IMR-90 (cell line): ENCODE measurements at regions not wholly inside any gene's neighbourhood (a gene's known extent, or its start where the extent isn't known, plus 50 kb on each side); places are given as distances from the start of the nearest gene placed in this dataset.

Source experiments
- ATAC-seq: fragments of 200-7000 bp; cut with Tn5 transposase; 2 replicates; pipeline ENCODE4 v1.9.1; 2020; ENCODE audit warnings: low read depth, mild to moderate bottlenecking, moderate library complexity
- BruUV-seq: library from RNA; stranded (reverse); fragments of 400-500 nt; replicated peaks from 2 replicates; lab custom pipeline; 2021; lab: Mats Ljungman, UMichigan
- CTCF ChIA-PET: fragments of 300-600 bp; formaldehyde crosslinking; extraction: SDS; loops from one replicate; lab custom pipeline; 2021; ENCODE audit warnings: antibody characterized with exemption; lab: Yijun Ruan, JAX
- POLR2A ChIA-PET: fragments of 300-600 bp; sonication (Branson Sonifier 250); formaldehyde crosslinking; loops from one replicate; lab custom pipeline; 2022; ENCODE audit warnings: antibody characterized with exemption; ENCODE audit not compliant: unreplicated experiment; lab: Charles Lee
- DNase-seq: peaks from one replicate; pipeline ENCODE4 v3.0.0; 2013
- H2AFZ ChIP-seq: replicated peaks from 2 replicates; pipeline ENCODE3; 2013; ENCODE audit warnings: low read length, mild to moderate bottlenecking; ENCODE audit not compliant: poor library complexity
- H2AK5ac ChIP-seq: 2 replicates; pipeline ENCODE4 v1.6.1; 2013; ENCODE audit warnings: low read depth, low read length, inconsistent platforms
- H2AK9ac ChIP-seq: replicated peaks from 2 replicates; pipeline ENCODE3; 2013; ENCODE audit warnings: mild to moderate bottlenecking, low read depth, low read length, moderate library complexity; ENCODE audit not compliant: poor library complexity
- H2BK120ac ChIP-seq: 2 replicates; pipeline ENCODE4 v1.6.1; 2013; ENCODE audit warnings: low read depth, low read length, inconsistent platforms
- H2BK15ac ChIP-seq: 3 replicates; pipeline ENCODE4 v1.6.1; 2013; ENCODE audit warnings: low read depth, low read length, inconsistent platforms
- H2BK20ac ChIP-seq: 2 replicates; pipeline ENCODE4 v1.6.1; 2013; ENCODE audit warnings: low read depth, mild to moderate bottlenecking, inconsistent platforms, low read length, moderate library complexity
- H2BK5ac ChIP-seq: 2 replicates; pipeline ENCODE4 v1.6.1; 2013; ENCODE audit warnings: mild to moderate bottlenecking, low read depth, low read length, inconsistent platforms; ENCODE audit not compliant: poor library complexity, severe bottlenecking
- H3K14ac ChIP-seq: replicated peaks from 2 replicates; pipeline ENCODE4 v1.6.1; 2013; ENCODE audit warnings: low read depth, low read length, inconsistent platforms
- H3K18ac ChIP-seq: 2 replicates; pipeline ENCODE4 v1.6.1; 2013; ENCODE audit warnings: low read depth, low read length, control low read depth
- H3K23ac ChIP-seq: 2 replicates; pipeline ENCODE4 v1.6.1; 2013; ENCODE audit warnings: low read depth, low read length, inconsistent platforms
- H3K27ac ChIP-seq: 2 replicates; pipeline ENCODE4 v1.5.1; 2013; ENCODE audit warnings: mild to moderate bottlenecking, control low read depth, low read length; ENCODE audit not compliant: insufficient read depth
- H3K27me3 ChIP-seq: 2 replicates; pipeline ENCODE4 v1.6.1; 2013; ENCODE audit warnings: low read length; ENCODE audit not compliant: control insufficient read depth, insufficient read depth
- H3K36me3 ChIP-seq: 2 replicates; pipeline ENCODE4 v1.6.1; 2013; ENCODE audit warnings: low read length, mixed read lengths; ENCODE audit not compliant: control insufficient read depth, insufficient read depth
- H3K4ac ChIP-seq: 2 replicates; pipeline ENCODE4 v1.6.1; 2013; ENCODE audit warnings: low read depth, low read length, inconsistent platforms
- H3K4me1 ChIP-seq: 2 replicates; pipeline ENCODE4 v1.6.1; 2013; ENCODE audit warnings: low read length, mixed read lengths; ENCODE audit not compliant: control insufficient read depth, insufficient read depth
- H3K4me2 ChIP-seq: 2 replicates; pipeline ENCODE4 v1.6.1; 2013; ENCODE audit warnings: low read depth, mild to moderate bottlenecking, control low read depth, low read length, moderate library complexity
- H3K4me3 ChIP-seq: 2 replicates; pipeline ENCODE4 v1.5.1; 2013; ENCODE audit warnings: low read depth, mild to moderate bottlenecking, control low read depth, low read length, moderate library complexity; ENCODE audit not compliant: insufficient read depth
- H3K56ac ChIP-seq: 2 replicates; pipeline ENCODE4 v1.6.1; 2013; ENCODE audit warnings: low read length, inconsistent platforms; ENCODE audit not compliant: insufficient read depth; ENCODE audit errors: extremely low read depth
- H3K79me1 ChIP-seq, 2 experiments: 2 replicates each; pipeline ENCODE4 v1.6.1; 2013; ENCODE audit warnings: low read length in 2 of 2, inconsistent platforms in 1 of 2, low read depth in 1 of 2
- H3K9ac ChIP-seq: 2 replicates; pipeline ENCODE4 v1.6.1; 2013; ENCODE audit warnings: low read depth, low read length, control low read depth
- H3K9me1 ChIP-seq: 2 replicates; pipeline ENCODE4 v1.6.1; 2013; ENCODE audit warnings: low read length, inconsistent platforms; ENCODE audit not compliant: insufficient read depth
- H3K9me3 ChIP-seq: 2 replicates; pipeline ENCODE4 v1.6.1; 2013; ENCODE audit warnings: low read length; ENCODE audit not compliant: control insufficient read depth, insufficient read depth
- H4K20me1 ChIP-seq: 2 replicates; pipeline ENCODE4 v1.6.1; 2013; ENCODE audit warnings: low read length, inconsistent platforms; ENCODE audit not compliant: insufficient read depth
- H4K5ac ChIP-seq: 2 replicates; pipeline ENCODE4 v1.6.1; 2013; ENCODE audit warnings: mild to moderate bottlenecking, low read depth, low read length, control low read depth
- H4K8ac ChIP-seq, 2 experiments: 2 replicates each; pipeline ENCODE4 v1.6.1; 2013; ENCODE audit warnings: low read depth in 2 of 2, low read length in 2 of 2, control low read depth in 1 of 2, inconsistent platforms in 1 of 2
- H4K91ac ChIP-seq: 2 replicates; pipeline ENCODE4 v1.6.1; 2013; ENCODE audit warnings: low read depth, low read length, inconsistent platforms; ENCODE audit not compliant: insufficient read depth
- CEBPB ChIP-seq: IDR thresholded peaks from 2 replicates; pipeline ENCODE4 v1.6.1; 2012; ENCODE audit warnings: low read depth, low read length, improper control_type of control experiment
- MAFK ChIP-seq: IDR thresholded peaks from 2 replicates; pipeline ENCODE4 v1.6.1; 2012; ENCODE audit warnings: low read depth, low read length, improper control_type of control experiment
- MAZ ChIP-seq: IDR thresholded peaks from 2 replicates; pipeline ENCODE4 v1.6.1; 2012; ENCODE audit warnings: low read depth, mild to moderate bottlenecking, low read length, improper control_type of control experiment, moderate library complexity, borderline replicate concordance
- NFE2L2 ChIP-seq: fragments of 150-350 bp; IDR thresholded peaks from 2 replicates; pipeline ENCODE4 v1.6.1; 2016; ENCODE audit warnings: low read depth, mild to moderate bottlenecking, low read length
- RAD21 ChIP-seq: IDR thresholded peaks from 2 replicates; pipeline ENCODE4 v1.6.1; 2012; ENCODE audit warnings: low read length, improper control_type of control experiment
- SMC3 ChIP-seq: fragments of 150-350 bp; IDR thresholded peaks from 2 replicates; pipeline ENCODE4 v1.6.1; 2016; ENCODE audit warnings: low read depth, mild to moderate bottlenecking, antibody characterized with exemption, low read length, moderate library complexity
- WGBS, 2 experiments: methylation state at CpG; one replicate each; pipeline versions ENCODE4 v1.1.5 to v1.1.7; 2013; ENCODE audit warnings: missing lambda C conversion rate in 2 of 2; ENCODE audit not compliant: insufficient read length in 1 of 2; ENCODE audit errors: extremely low coverage in 2 of 2; 5-methylcytosine and 5-hydroxymethylcytosine counted together
- dilution Hi-C: fragments of 300-500 bp; cut with HindIII; formaldehyde crosslinking; loops from one replicate; pipeline ENCODE4 v1.14.3; 2018; ENCODE audit warnings: low sequenced_read_pairs; ENCODE audit not compliant: unreplicated experiment
- in situ Hi-C: fragments of 300-500 bp; cut with MboI; formaldehyde crosslinking; loops from 3 replicates; pipeline ENCODE4 v1.14.3; 2019; ENCODE audit warnings: low sequenced_read_pairs, inconsistent platforms, mixed read lengths
- intact Hi-C: fragments of 100-400 bp; cut with micrococcal nuclease; formaldehyde crosslinking; loops from 2 replicates; pipeline ENCODE4 v1.10.0; 2022
- TF ChIP-seq, protein P1 (sequence below): fragments of 150-350 bp; IDR thresholded peaks from 2 replicates; pipeline ENCODE4 v1.6.1; 2017; ENCODE audit warnings: mild to moderate bottlenecking, antibody characterized with exemption, low read length, low read depth

DNA sequence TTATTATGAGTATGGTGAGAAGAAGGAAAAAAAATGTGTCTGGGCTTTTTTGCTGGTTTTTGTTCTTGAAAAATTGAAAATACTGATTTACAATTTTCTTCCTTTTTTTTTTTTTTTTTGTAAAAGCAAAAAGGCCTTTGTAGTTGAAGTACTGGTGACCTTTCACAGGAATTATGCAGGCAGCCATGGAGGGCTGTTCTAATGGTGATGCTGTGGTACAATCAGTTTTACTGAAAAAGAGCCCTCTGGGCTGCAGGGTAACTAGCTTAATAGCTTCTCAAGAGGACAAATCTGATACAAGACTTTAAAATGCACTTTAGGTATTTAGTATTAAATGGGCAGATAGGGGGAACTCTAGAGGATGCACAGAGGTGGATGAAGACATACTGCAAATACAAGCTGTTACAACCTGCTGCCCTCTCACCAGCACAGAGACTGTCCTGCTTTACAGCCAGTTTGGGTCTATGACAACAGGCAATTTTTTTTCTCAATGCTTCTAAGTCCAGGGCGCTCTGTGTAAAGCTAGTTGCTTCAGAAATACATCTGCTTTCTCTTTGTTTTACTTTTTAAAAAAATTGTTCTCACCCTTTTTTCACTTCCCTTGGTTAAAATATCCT lies 61.6 kb upstream of the HS3ST5 start:
- H2BK20ac ChIP-seq = no peak overlapping the region
- no peak overlapping the region for H3K14ac ChIP-seq
- no peak overlapping the region for H4K8ac ChIP-seq
- H3K27me3 ChIP-seq = no peaks in the 10 kb centered on the region
- H3K4ac ChIP-seq = no peak overlapping the region
- no peak overlapping the region for H3K18ac ChIP-seq
- ChIA-PET CTCF (no interaction called here), POLR2A (no interaction called here)
- ATAC-seq (no peak), DNase-seq (no peak)
- H3K36me3 ChIP-seq = no peaks in the 10 kb centered on the region
- no peak overlapping the region for H2AK5ac ChIP-seq
- no peak overlapping the region for H4K5ac ChIP-seq
- no peak overlapping the region for H2AFZ ChIP-seq
- H3K9me1 ChIP-seq = no peaks in the 10 kb centered on the region
- no peak overlapping the region for H3K27ac ChIP-seq
- TF ChIP-seq, protein P1, sequence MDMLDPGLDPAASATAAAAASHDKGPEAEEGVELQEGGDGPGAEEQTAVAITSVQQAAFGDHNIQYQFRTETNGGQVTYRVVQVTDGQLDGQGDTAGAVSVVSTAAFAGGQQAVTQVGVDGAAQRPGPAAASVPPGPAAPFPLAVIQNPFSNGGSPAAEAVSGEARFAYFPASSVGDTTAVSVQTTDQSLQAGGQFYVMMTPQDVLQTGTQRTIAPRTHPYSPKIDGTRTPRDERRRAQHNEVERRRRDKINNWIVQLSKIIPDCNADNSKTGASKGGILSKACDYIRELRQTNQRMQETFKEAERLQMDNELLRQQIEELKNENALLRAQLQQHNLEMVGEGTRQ = no peak
- TF ChIP-seq CEBPB = no peak
- TF ChIP-seq MAZ = no peak
- no peak for TF ChIP-seq SMC3
- no peak for TF ChIP-seq RAD21
- TF ChIP-seq NFE2L2 = no peak
- TF ChIP-seq MAFK = no peak
- H3K79me1 ChIP-seq = no peaks in the 10 kb centered on the region
- H3K56ac ChIP-seq = no peak overlapping the region
- H3K9ac ChIP-seq = no peak overlapping the region
- no peak overlapping the region for H3K4me2 ChIP-seq
- BruUV-seq = no TSS peak
- no peaks in the 10 kb centered on the region for H3K9me3 ChIP-seq
- no peak overlapping the region for H2BK15ac ChIP-seq
- H2BK120ac ChIP-seq = no peak overlapping the region
- no peak overlapping the region for H3K23ac ChIP-seq
- H4K20me1 ChIP-seq = no peaks in the 10 kb centered on the region
- no peaks in the 10 kb centered on the region for H3K4me1 ChIP-seq
- H4K91ac ChIP-seq = no peak overlapping the region
- no peak overlapping the region for H2BK5ac ChIP-seq
- no peak overlapping the region for H3K4me3 ChIP-seq
- WGBS, 2 experiments = no CpG with 5 or more reads among the region's 1 CpG
- intact Hi-C loops = no loop called here
- no peak overlapping the region for H2AK9ac ChIP-seq
- dilution Hi-C loops = no loop called here
- in situ Hi-C loops = no loop called here
